Natural killer cell treated with Interleukin-12 subunit alpha and Interleukin-12 subunit beta and Interleukin-15 and Interleukin-18, amount 100 ng/mL, for 72 hours (primary cell): ENCODE measurements at regions not wholly inside any gene's neighbourhood (a gene's known extent, or its start where the extent isn't known, plus 50 kb on each side); places are given as distances from the start of the nearest gene placed in this dataset.
A peak's percentile ranks its signal among the peaks of the same experiment; 100 is the strongest.

Experiments used
- ATAC-seq, 2 donors: fragments of 150-1000 bp; cut with Tn5 transposase in 1 of 2; sonication (Bioruptor Pico), chemical (Tn5 transposase) in 1 of 2; 2 replicates each; pipeline ENCODE4 v1.10.0; 2021
- DNase-seq: peaks from one replicate; pipeline ENCODE4 v3.0.0; 2022; ENCODE audit warnings: low spot score
- H3K27ac Mint-ChIP-seq, 2 donors: 1 replicate in 1 of 2; 2 replicates in 1 of 2; pipeline ENCODE4 v1.8.0; 2022; ENCODE audit warnings: mixed read lengths in 2 of 2, mild to moderate bottlenecking in 1 of 2, moderate library complexity in 1 of 2
- H3K27me3 Mint-ChIP-seq, 2 donors: 1 replicate in 1 of 2; 2 replicates in 1 of 2; pipeline ENCODE4 v1.8.0; 2022; ENCODE audit warnings: mixed read lengths in 2 of 2
- H3K36me3 Mint-ChIP-seq: one replicate; pipeline ENCODE4 v1.8.0; 2022; ENCODE audit warnings: mixed read lengths
- H3K4me1 Mint-ChIP-seq, 2 donors: 1 replicate in 1 of 2; 2 replicates in 1 of 2; pipeline ENCODE4 v1.8.0; 2022; ENCODE audit warnings: low read depth in 2 of 2, mixed read lengths in 2 of 2, mild to moderate bottlenecking in 1 of 2
- H3K4me3 Mint-ChIP-seq: one replicate; pipeline ENCODE4 v1.8.0; 2022; ENCODE audit warnings: mixed read lengths
- H3K9me3 Mint-ChIP-seq: 2 replicates; pipeline ENCODE4 v1.8.0; 2022; ENCODE audit warnings: mixed read lengths

DNA sequence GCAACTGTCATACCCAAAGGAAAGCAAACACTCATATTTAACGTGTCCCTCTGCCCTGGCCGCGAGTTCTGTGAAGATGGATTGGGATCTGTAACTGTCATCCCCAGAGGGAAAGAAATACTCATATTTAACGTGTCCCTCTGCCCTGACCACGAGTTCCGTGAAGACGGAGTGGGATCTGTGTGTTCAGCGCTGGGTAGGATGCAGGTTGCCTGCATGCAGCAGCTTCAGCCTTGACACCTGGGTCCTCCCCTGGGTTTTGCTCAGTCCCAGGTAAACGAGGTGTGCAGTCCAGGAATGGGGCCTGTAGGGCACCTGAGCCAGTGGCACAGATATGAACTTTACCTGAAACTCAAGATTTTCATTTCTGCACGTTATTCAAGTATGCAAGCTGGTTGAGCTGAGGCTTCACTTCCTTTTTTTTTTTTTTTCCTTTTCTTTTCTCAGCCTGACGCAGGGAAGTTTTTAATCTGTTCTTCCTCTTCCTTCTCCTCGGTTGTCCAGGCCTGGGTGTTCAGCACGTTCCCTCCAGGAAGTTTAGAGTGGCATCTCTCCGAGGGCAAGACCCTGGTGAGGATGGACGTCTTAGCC is 159.0 kb upstream of the SHH start:
- DNase-seq = no peak
- peaks cover 10 to 19% of the 10 kb centered on the region in 2 donors for H3K27me3 Mint-ChIP-seq
- H3K27ac Mint-ChIP-seq = no peak overlapping the region
- H3K4me1 Mint-ChIP-seq = no peaks in the 10 kb centered on the region
- H3K9me3 Mint-ChIP-seq = no peaks in the 10 kb centered on the region
- no peaks in the 10 kb centered on the region for H3K36me3 Mint-ChIP-seq
- H3K4me3 Mint-ChIP-seq = no peak overlapping the region
- ATAC-seq = no peak

DNA sequence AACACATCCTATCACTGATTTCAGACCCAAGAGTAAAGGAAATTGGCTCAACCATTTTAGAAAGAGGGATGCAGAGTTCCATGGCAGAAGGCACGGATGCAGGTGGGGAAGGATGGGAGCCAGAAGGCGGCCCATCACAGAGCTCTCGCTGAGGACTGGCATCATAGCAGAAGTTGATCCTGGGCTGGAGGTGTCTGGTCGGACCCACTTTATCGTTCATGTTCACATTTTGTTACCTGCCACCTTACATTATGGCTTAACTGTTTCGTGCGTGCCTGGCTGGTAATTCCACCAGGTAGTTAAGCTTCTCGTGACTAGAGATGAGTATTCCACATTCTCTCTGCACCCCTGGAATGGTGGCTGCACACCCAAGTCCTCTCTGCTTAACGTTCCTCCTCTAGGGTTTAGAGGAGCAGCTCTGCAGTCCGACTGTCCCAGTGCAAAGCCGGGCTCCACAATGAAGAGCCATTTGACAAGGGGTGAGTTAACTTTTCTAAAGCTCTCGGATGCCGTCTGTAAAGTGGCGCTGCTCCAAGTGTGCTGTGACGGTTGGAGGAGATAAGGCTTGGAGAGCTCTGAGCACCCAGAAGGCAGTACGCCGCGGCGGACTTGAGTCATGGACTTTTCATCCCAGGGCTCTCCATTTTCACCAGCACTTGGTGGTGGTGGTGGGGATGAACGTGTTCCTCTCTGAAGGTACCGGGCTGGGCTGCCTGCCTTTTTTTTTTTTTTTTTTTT is 157.1 kb upstream of the SHH start:
- Mint-ChIP-seq H3K4me1 (peaks cover 5 to 6% of the 10 kb centered on the region in 2 donors), H3K4me3 (no peak overlapping the region), H3K27me3 (peaks cover 8 to 25% of the 10 kb centered on the region in 2 donors), H3K36me3 (no peaks in the 10 kb centered on the region), H3K27ac (no peak overlapping the region), H3K9me3 (no peaks in the 10 kb centered on the region)
- no peak for ATAC-seq
- no peak for DNase-seq

DNA sequence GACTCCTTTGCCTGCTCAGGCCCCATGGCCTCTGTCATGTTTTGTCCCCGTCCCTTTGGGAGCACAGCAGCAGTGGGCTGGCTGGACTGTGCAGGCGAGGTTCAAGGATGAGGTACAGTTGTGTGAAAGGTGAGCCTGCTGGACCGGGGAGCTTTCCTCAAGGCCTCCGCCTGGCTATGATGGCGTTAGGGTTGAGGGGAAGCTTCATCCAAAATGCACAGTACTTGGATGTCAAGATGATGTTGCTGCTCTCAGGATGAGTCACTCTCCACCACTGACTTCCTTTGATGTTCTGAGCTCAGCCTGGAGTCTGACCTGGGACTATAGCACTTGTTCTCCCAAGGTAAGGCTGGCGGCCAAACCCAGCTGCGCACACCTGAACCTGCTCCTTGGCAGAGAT is 152.7 kb upstream of the SHH start:
- peaks cover 15% of the 10 kb centered on the region in 2 donors for H3K4me1 Mint-ChIP-seq
- ATAC-seq = peak in 1 of 2 donors; percentile 51
- no peak overlapping the region for H3K4me3 Mint-ChIP-seq
- no peak overlapping the region for H3K27ac Mint-ChIP-seq
- peaks cover 4% of the 10 kb centered on the region for H3K9me3 Mint-ChIP-seq
- DNase-seq = no peak
- H3K36me3 Mint-ChIP-seq = peaks cover 6% of the 10 kb centered on the region
- peaks cover 13 to 33% of the 10 kb centered on the region in 2 donors for H3K27me3 Mint-ChIP-seq

DNA sequence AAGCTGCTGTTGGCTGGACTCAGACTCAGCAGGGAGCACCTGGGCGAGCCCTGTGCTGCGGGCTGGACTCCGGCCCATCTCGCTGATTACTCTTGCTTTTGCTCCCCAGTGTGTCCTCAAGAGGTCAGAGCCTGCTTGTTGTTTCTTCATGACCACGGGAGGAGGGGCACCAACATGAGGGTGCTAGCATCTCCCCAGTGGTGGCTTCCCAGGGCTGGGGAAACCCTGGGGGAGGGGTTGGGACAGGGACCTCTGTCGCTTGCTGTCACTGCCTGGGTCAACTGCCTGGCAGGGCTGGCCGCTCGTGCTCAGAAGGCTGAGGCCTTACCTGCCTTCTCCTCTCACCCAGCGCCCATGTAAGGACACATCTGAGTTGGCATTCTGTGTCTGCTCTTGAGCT is 152.3 kb upstream of the SHH start:
- H3K9me3 Mint-ChIP-seq = peaks cover 4% of the 10 kb centered on the region
- DNase-seq = no peak
- no peak for ATAC-seq
- H3K4me3 Mint-ChIP-seq = no peak overlapping the region
- no peak overlapping the region for H3K27ac Mint-ChIP-seq
- peaks cover 15% of the 10 kb centered on the region in 2 donors for H3K4me1 Mint-ChIP-seq
- H3K27me3 Mint-ChIP-seq = peaks cover 13 to 33% of the 10 kb centered on the region in 2 donors
- H3K36me3 Mint-ChIP-seq = peaks cover 6% of the 10 kb centered on the region

DNA sequence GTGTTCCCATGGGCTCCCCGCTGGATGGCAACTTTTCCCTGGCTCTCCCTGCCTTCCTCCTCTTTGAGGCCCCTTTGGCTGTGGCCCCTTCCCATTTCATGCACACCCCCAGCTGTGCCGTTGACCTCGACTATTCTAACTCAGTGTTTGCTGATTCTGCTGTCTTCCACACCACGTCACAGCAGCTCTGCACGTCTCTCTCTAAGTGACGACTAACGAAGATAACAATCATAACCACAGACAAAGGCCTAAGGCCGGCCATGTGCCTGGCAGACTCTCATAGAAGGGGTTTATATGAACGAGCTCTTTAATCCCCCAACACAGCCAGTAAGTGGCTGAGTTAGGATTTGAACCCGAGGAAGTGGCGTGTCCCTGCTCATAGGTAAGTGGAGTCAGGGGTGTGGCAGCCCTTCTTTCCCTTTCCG is 151.5 kb upstream of the SHH start:
- DNase-seq (no peak), ATAC-seq (no peak)
- H3K27me3 Mint-ChIP-seq = peaks cover 13 to 33% of the 10 kb centered on the region in 2 donors
- H3K4me3 Mint-ChIP-seq = peak overlapping the region; percentile 10
- H3K4me1 Mint-ChIP-seq = peaks cover 15% of the 10 kb centered on the region in 2 donors
- H3K27ac Mint-ChIP-seq = no peak overlapping the region
- H3K36me3 Mint-ChIP-seq = peaks cover 6% of the 10 kb centered on the region
- H3K9me3 Mint-ChIP-seq = peaks cover 4% of the 10 kb centered on the region

DNA sequence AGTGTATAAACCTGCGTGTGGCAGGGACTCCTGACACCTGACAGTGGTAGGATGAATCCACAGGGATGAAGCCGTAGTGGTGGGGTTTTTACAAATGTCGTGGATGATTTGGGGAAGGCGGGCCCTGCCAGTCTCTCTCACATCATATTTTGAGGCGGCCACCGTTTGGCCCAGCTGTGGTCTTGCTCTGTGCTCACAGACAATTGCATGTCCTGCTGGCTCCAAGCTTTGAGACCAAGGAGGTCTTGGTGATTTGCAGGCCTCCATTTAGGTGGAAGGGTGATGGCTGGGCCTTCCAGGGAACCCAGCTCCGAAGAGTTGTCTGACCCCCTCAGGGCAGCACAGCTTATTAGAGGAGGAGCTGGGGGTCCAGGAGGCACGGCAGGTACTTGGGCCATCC is 151.1 kb upstream of the SHH start:
- peaks cover 6% of the 10 kb centered on the region for H3K36me3 Mint-ChIP-seq
- peaks cover 13 to 33% of the 10 kb centered on the region in 2 donors for H3K27me3 Mint-ChIP-seq
- ATAC-seq (no peak), DNase-seq (no peak)
- no peak overlapping the region for H3K27ac Mint-ChIP-seq
- no peak overlapping the region for H3K4me3 Mint-ChIP-seq
- peaks cover 4% of the 10 kb centered on the region for H3K9me3 Mint-ChIP-seq
- peaks cover 15% of the 10 kb centered on the region in 2 donors for H3K4me1 Mint-ChIP-seq

DNA sequence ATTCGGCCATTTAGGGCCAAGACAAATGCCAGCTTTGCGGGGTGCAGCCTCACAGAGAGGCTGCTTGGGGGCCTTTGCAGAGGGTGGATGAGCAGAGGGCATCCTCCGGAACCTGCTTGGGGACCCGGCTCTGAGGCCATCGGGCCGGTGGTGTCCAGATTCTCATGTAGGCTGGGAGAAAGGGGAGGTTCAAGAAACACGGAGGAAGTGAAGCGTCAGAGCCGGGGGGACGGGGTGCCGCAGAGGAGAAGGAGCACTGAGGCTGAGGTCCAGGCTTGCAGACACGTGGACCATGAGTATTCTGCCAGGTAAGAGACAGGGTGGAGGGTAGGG is 150.7 kb upstream of the SHH start:
- ATAC-seq (no peak), DNase-seq (no peak)
- Mint-ChIP-seq H3K36me3 (peaks cover 6% of the 10 kb centered on the region), H3K4me1 (peaks cover 15% of the 10 kb centered on the region in 2 donors), H3K27ac (peak overlapping the region in 1 of 2 donors; percentile 74), H3K27me3 (peaks cover 13 to 33% of the 10 kb centered on the region in 2 donors), H3K9me3 (peaks cover 4% of the 10 kb centered on the region), H3K4me3 (no peak overlapping the region)

DNA sequence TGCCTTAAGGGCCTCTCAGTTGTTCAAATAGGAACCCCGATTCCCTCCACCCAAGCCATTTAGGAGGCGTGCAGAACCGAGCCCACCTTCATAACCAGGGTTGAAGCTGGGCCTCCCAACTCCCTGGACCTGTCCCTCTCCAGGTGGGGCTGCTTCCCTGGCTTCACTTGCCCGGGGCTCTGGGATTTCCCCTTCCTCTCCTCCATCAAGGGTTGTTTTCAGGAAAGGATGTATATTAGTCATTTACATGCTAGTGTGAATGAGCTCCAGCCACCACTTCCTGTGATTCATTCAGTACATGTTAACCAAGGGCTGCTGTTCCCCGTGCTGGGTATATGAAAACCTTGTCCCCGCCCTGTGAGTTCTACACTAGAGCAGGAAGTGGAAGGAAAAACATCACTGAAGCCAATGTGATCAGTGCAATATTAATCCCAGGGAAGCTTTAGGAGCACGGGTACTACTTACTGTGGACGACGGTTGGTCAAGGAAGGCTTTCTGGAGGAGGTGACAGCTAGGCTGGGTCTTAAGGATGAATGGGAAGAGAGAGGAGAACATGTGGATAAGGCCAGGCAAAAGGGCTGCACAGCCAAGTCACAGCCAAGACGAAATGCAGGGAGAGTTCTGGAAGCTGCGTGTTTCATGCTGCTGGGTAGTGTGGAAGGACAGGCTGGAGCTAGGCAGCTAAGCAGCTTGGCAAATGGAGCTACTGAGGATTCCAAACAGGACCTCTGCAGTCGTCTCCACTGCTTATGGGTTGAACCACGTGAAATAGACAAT is 150.1 kb upstream of the SHH start:
- H3K4me3 Mint-ChIP-seq = peak overlapping the region; percentile 67
- peaks cover 15% of the 10 kb centered on the region in 2 donors for H3K4me1 Mint-ChIP-seq
- peaks cover 6% of the 10 kb centered on the region for H3K36me3 Mint-ChIP-seq
- DNase-seq (no peak), ATAC-seq (peak; percentile 85 to 89)
- H3K27me3 Mint-ChIP-seq = peaks cover 13 to 33% of the 10 kb centered on the region in 2 donors
- H3K27ac Mint-ChIP-seq = peak overlapping the region; percentile 25 to 74
- peaks cover 4% of the 10 kb centered on the region for H3K9me3 Mint-ChIP-seq

DNA sequence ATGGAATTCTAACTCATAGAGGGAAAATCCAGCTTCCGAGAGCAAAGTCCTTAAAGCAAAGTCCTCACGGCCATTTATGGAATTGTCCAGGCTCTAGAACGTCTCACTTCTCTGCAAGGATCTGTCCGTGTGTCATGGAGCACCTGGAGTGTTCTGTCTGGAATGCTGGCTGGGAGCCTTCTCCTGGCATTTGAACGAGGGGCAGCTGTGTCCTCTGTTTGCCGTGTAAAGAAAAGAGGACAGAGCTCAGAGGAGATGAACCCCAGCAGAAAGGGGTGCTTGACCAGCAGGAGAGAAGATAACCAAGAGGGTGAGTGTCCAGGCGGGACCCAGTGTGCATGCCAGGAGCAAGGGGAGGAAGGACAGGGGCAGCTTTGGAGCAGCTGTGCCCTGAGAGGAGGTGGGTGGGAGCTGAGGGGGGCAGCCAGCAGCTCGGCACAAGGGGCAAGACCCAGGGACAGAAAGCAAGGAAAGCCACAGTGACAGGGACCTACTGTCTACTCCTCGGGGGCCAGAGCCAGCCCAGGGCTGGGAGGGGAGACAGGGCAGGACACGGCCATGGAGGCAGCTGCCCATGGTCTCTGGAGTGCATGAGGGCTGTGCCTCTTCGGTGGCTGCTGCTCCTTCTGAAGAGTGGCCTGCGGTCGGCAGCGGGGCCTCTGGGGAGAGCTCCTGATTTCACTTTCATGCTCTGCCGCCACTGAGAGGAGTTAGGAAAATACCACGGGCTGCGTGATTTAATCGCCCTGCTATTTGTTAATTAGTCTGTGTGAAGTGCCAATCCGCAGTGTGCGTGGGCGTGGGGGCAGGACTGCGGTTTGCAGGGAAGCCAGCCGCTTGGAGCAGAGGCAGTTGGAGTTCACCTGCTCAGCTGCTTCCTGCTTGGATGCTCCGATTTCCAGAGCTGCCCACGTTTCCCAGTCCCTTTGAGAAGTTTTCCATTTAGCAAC is 149.3 kb upstream of the SHH start:
- H3K27me3 Mint-ChIP-seq = peaks cover 13 to 33% of the 10 kb centered on the region in 2 donors
- DNase-seq (no peak), ATAC-seq (no peak)
- peaks cover 6% of the 10 kb centered on the region for H3K36me3 Mint-ChIP-seq
- peak overlapping the region; percentile 67 for H3K4me3 Mint-ChIP-seq
- H3K27ac Mint-ChIP-seq = no peak overlapping the region
- H3K4me1 Mint-ChIP-seq = peaks cover 15% of the 10 kb centered on the region in 2 donors
- H3K9me3 Mint-ChIP-seq = peaks cover 4% of the 10 kb centered on the region

DNA sequence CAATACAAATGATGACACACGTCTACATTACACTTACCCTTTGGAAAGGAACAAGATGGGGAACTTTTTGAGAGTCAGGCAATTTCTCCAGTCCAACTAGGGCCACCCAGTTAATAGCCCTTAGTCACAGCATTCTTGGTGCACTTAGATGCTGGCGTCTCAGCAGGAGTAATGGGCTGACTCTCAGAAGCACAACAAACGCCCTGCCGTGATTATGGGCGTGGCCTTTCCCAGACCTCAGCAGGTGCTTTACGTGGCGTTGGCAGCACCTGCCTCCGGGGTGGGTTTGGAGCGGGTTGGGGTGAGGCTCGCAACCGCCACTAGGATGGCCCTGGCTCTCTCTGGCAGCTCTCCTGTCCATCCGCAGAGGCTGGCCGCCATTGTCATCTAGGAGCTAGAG is 147.6 kb upstream of the SHH start:
- DNase-seq = no peak
- Mint-ChIP-seq H3K4me3 (no peak overlapping the region), H3K27ac (no peak overlapping the region), H3K27me3 (peaks cover 11 to 20% of the 10 kb centered on the region in 2 donors), H3K36me3 (peaks cover 6% of the 10 kb centered on the region), H3K9me3 (peaks cover 4% of the 10 kb centered on the region), H3K4me1 (peaks cover 10 to 11% of the 10 kb centered on the region in 2 donors)
- no peak for ATAC-seq

DNA sequence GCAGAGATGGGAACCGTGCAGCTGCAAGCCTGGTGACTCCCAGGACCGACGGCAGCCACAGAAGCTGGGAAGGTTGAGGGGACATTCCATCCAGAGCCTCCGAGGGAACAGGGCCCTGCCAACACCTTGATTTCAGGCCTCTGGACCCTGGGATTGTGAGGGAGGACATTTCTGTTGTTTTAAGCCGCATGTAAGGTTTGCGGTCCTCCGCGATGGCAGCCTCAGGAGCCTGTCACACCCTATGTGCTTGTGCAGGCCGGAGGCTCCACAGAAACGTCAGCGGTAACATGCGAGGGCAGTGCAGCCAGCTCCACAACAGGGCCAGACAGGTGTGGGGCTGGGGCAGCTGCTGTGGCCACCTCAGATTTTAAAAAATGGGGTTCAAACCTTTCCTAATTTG is 144.7 kb upstream of the SHH start:
- no peak for ATAC-seq
- Mint-ChIP-seq H3K27ac (no peak overlapping the region), H3K36me3 (no peaks in the 10 kb centered on the region), H3K27me3 (peaks cover 8 to 12% of the 10 kb centered on the region in 2 donors), H3K4me1 (peaks cover 0 to 4% of the 10 kb centered on the region in 2 donors), H3K4me3 (no peak overlapping the region), H3K9me3 (no peaks in the 10 kb centered on the region)
- no peak for DNase-seq

DNA sequence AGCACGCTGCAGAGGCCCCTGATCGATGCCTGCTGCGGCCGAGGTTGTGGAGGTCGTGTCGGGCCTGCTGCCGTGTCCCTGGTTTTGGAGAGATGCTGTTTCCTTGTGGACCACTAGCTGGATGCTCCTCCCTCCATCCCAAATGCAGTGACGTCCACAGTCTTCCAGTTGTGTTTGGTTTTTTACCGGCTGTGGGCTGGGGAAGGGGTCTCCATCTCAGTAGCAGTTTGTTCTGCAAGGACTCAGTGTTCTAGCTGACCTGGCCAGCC is 143.0 kb upstream of the SHH start:
- H3K27me3 Mint-ChIP-seq = peaks cover 2 to 3% of the 10 kb centered on the region in 2 donors
- no peak for DNase-seq
- no peaks in the 10 kb centered on the region for H3K4me1 Mint-ChIP-seq
- H3K9me3 Mint-ChIP-seq = no peaks in the 10 kb centered on the region
- ATAC-seq = no peak
- H3K4me3 Mint-ChIP-seq = no peak overlapping the region
- H3K36me3 Mint-ChIP-seq = no peaks in the 10 kb centered on the region
- no peak overlapping the region for H3K27ac Mint-ChIP-seq

DNA sequence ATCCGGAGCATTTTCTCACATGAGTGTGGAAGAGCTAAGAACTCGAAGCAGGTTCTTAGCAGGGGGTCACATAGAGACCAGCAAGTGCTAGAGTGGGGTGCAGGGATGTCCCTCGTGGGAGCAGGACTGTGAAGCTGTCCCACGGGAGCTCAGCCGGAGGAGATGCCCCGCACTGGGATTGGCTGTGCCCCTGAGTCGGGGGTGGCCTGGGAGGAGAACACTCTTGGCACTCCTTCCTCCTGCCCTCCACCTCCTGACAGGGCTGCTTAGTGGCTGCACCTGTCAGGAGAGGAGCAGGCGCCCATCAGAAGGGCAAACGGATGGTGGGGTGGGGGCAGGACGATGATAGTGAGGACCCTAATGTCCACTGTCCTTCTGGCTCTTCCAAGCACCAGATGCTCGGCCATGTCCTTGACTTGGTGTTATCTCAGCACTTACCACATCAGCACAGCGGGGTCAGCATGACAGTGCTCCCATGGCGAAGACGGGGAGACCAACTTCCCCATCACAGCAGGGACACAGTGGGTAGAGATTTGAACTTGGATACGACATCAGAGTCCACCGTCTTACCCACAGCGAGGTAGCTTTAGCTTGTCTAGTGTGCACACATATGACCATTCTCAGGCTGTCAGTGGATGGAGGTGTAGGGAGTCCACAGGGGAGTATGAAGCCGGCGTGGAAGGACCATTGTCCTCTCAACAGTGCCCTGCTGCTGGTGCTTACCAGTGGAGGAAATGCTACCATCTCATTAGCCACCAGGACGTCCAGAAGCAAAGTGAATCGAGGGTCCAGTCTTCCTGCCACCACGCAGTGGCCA is 142.5 kb upstream of the SHH start:
- Mint-ChIP-seq H3K27me3 (peaks cover 0 to 3% of the 10 kb centered on the region in 2 donors), H3K36me3 (no peaks in the 10 kb centered on the region), H3K9me3 (no peaks in the 10 kb centered on the region), H3K4me1 (no peaks in the 10 kb centered on the region), H3K27ac (no peak overlapping the region), H3K4me3 (no peak overlapping the region)
- ATAC-seq (no peak), DNase-seq (no peak)
